DND-41 (cell line): ENCODE measurements at regions not wholly inside any gene's neighbourhood (a gene's known extent, or its start where the extent isn't known, plus 50 kb on each side); places are given as distances from the start of the nearest gene placed in this dataset.

Source experiments
- CTCF ChIP-seq: IDR thresholded peaks from 2 replicates; pipeline ENCODE4 v1.5.1; 2012; ENCODE audit warnings: borderline replicate concordance, low read length, moderate library complexity, mild to moderate bottlenecking; ENCODE audit not compliant: poor library complexity, severe bottlenecking; ENCODE audit errors: extremely low read depth
- EZH2 ChIP-seq: IDR thresholded peaks from 3 replicates; pipeline ENCODE4 v1.6.1; 2012; ENCODE audit warnings: borderline replicate concordance, low read depth, mild to moderate bottlenecking, moderate library complexity, low read length, inconsistent platforms; ENCODE audit not compliant: severe bottlenecking

- TF ChIP-seq CTCF (no peak), EZH2 (no peak)
Observed at GRCh38 chr17:56659622-56660021, 66.1 kb downstream of the NOG start.
